Ishikawa (cell line): ENCODE measurements at regions not wholly inside any gene's neighbourhood (a gene's known extent, or its start where the extent isn't known, plus 50 kb on each side); places are given as distances from the start of the nearest gene placed in this dataset.

Experiments
- CEBPB ChIP-seq: IDR thresholded peaks from 2 replicates; pipeline ENCODE4 v1.6.1; 2012
- CREB1 ChIP-seq: IDR thresholded peaks from 2 replicates; pipeline ENCODE4 v1.6.1; 2012; ENCODE audit warnings: low read depth
- EGR1 ChIP-seq: IDR thresholded peaks from 2 replicates; pipeline ENCODE4 v1.6.1; 2012
- EP300 ChIP-seq: IDR thresholded peaks from 2 replicates; pipeline ENCODE4 v1.6.1; 2012; ENCODE audit warnings: borderline replicate concordance
- FOXM1 ChIP-seq: IDR thresholded peaks from 2 replicates; pipeline ENCODE4 v1.6.1; 2012; ENCODE audit warnings: low read depth, borderline replicate concordance
- NFIC ChIP-seq: IDR thresholded peaks from 2 replicates; pipeline ENCODE4 v1.6.1; 2012
- RAD21 ChIP-seq: IDR thresholded peaks from 2 replicates; pipeline ENCODE4 v1.6.1; 2012; ENCODE audit warnings: low read depth
- TAF1 ChIP-seq: IDR thresholded peaks from 2 replicates; pipeline ENCODE4 v1.6.1; 2012; ENCODE audit warnings: low read depth, mild to moderate bottlenecking
- TCF12 ChIP-seq: IDR thresholded peaks from 2 replicates; pipeline ENCODE4 v1.6.1; 2012; ENCODE audit warnings: low read depth
- TEAD4 ChIP-seq: IDR thresholded peaks from 2 replicates; pipeline ENCODE4 v1.6.1; 2012
- YY1 ChIP-seq: IDR thresholded peaks from 2 replicates; pipeline ENCODE4 v1.6.1; 2012; ENCODE audit warnings: low read depth
- ZBTB7A ChIP-seq: IDR thresholded peaks from 2 replicates; pipeline ENCODE4 v1.6.1; 2012; ENCODE audit warnings: low read depth
- TF ChIP-seq, protein P1 (sequence below): IDR thresholded peaks from 2 replicates; pipeline ENCODE4 v1.6.1; 2012
- TF ChIP-seq, protein P2 (sequence below): IDR thresholded peaks from 2 replicates; pipeline ENCODE4 v1.6.1; 2012
- TF ChIP-seq, protein P3 (sequence below): IDR thresholded peaks from 2 replicates; pipeline ENCODE4 v1.6.1; 2012; ENCODE audit warnings: low read depth, mild to moderate bottlenecking

DNA sequence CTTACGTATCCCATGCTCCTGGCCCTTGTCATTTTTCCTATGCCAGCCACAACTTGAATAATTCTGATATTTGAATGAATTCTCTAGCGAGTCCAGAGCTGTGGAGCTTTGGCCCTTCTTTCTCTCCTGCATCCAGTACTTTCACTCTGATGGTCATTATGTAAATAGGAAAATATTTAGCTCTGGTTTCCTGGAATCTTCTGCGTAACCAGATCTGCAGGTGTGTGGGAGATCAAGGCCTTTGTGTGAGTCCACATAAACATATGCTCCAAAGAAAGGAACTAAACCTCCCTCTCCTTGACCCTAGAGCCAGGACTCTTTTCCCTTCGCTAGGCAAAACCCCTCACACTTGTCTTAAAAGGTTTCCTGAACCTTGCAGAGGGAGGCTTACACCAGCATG lies 132.5 kb upstream of the THBS1 start:
- no peak for TF ChIP-seq TAF1
- no peak for TF ChIP-seq CREB1
- TF ChIP-seq NFIC, result no peak
- no peak for TF ChIP-seq RAD21

DNA sequence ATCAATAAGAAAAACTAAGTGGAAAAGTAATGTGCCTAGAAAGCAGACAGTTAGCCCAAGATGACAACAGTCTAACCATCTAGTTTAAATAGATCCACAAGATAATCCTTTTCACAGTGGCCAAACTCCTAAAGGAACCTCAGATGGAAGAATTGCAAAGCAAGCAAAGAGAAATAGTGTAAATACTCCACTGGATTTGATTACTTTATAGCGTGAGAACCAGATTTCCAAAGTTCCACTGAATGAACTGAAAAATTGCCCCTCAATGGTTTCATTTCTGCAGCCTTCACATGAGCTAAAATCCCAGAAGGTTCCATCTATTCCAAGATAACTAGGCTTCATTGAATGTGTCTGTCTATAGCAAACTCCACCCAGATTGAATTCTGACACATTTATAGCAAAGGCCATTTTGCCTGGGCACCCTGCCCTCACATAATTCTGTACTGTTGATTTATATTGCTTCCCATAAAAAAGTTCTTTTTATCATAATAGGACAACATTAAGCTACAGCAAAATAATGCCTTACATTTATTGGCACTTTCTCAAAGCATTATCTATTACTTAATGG lies 129.7 kb upstream of the THBS1 start:
- TF ChIP-seq NFIC (no peak), RAD21 (no peak), CREB1 (no peak), ZBTB7A (no peak), TCF12 (no peak), YY1 (no peak), EGR1 (no peak), CEBPB (no peak), TEAD4 (no peak), TAF1 (no peak), FOXM1 (no peak)
- TF ChIP-seq, protein P1, sequence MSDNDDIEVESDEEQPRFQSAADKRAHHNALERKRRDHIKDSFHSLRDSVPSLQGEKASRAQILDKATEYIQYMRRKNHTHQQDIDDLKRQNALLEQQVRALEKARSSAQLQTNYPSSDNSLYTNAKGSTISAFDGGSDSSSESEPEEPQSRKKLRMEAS, result no peak
- TF ChIP-seq, protein P2, sequence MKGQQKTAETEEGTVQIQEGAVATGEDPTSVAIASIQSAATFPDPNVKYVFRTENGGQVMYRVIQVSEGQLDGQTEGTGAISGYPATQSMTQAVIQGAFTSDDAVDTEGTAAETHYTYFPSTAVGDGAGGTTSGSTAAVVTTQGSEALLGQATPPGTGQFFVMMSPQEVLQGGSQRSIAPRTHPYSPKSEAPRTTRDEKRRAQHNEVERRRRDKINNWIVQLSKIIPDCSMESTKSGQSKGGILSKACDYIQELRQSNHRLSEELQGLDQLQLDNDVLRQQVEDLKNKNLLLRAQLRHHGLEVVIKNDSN, result no peak
- TF ChIP-seq, protein P3, sequence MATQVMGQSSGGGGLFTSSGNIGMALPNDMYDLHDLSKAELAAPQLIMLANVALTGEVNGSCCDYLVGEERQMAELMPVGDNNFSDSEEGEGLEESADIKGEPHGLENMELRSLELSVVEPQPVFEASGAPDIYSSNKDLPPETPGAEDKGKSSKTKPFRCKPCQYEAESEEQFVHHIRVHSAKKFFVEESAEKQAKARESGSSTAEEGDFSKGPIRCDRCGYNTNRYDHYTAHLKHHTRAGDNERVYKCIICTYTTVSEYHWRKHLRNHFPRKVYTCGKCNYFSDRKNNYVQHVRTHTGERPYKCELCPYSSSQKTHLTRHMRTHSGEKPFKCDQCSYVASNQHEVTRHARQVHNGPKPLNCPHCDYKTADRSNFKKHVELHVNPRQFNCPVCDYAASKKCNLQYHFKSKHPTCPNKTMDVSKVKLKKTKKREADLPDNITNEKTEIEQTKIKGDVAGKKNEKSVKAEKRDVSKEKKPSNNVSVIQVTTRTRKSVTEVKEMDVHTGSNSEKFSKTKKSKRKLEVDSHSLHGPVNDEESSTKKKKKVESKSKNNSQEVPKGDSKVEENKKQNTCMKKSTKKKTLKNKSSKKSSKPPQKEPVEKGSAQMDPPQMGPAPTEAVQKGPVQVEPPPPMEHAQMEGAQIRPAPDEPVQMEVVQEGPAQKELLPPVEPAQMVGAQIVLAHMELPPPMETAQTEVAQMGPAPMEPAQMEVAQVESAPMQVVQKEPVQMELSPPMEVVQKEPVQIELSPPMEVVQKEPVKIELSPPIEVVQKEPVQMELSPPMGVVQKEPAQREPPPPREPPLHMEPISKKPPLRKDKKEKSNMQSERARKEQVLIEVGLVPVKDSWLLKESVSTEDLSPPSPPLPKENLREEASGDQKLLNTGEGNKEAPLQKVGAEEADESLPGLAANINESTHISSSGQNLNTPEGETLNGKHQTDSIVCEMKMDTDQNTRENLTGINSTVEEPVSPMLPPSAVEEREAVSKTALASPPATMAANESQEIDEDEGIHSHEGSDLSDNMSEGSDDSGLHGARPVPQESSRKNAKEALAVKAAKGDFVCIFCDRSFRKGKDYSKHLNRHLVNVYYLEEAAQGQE, result no peak

GRCh38 chr15:39451871-39452270 lies 129.0 kb upstream of the THBS1 start:
- TF ChIP-seq ZBTB7A, result no peak
- no peak for TF ChIP-seq CREB1
- TF ChIP-seq EP300, result no peak
- TF ChIP-seq EGR1, result no peak
- no peak for TF ChIP-seq RAD21
- TF ChIP-seq FOXM1, result no peak
- no peak for TF ChIP-seq TAF1
- TF ChIP-seq CEBPB, result no peak
- TF ChIP-seq YY1, result no peak
- TF ChIP-seq, protein P1, result no peak
- TF ChIP-seq, protein P3, result no peak
- TF ChIP-seq NFIC, result no peak
- TF ChIP-seq, protein P2, result no peak
- no peak for TF ChIP-seq TCF12

- TF ChIP-seq FOXM1 (no peak), ZBTB7A (no peak), TEAD4 (no peak), NFIC (no peak), RAD21 (no peak), EP300 (no peak), TCF12 (no peak), EGR1 (no peak)
- TF ChIP-seq, protein P3, result no peak
These were observed 127.3 kb upstream of the THBS1 start for GRCh38 chr15:39453620-39454019.
